ENCODE measurements at regions not wholly inside any gene's neighbourhood (a gene's known extent, or its start where the extent isn't known, plus 50 kb on each side); places are given as distances from the start of the nearest gene placed in this dataset.

DNA sequence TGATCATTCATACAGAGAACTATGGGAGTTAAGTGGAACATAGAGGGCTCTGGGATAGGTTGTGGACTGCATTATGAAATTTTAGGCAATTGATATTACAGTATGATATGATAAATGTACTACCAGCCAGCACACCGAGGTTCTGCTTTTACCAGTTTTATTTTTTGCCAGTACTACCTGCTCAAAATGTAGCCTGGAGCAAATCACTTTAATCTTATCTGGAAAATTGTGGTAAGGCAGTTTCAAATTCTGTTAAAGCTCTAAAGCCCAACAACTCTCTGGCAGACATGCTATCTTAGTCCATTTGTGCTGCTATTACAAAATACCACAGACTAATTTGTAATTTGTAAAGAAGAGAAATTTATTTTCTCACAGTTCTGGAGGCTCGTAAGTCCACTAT, 474.9 kb upstream of the CWC22 start:
- no peaks in the 10 kb centered on the region for H3K36me3 ChIP-seq
- H3K27me3 ChIP-seq: no peaks in the 10 kb centered on the region
- no peaks in the 10 kb centered on the region for H3K4me1 ChIP-seq
- no peak overlapping the region for H3K4me3 ChIP-seq
- no peak for DNase-seq
- H3K27ac ChIP-seq: no peak overlapping the region
- TF ChIP-seq, protein P1, sequence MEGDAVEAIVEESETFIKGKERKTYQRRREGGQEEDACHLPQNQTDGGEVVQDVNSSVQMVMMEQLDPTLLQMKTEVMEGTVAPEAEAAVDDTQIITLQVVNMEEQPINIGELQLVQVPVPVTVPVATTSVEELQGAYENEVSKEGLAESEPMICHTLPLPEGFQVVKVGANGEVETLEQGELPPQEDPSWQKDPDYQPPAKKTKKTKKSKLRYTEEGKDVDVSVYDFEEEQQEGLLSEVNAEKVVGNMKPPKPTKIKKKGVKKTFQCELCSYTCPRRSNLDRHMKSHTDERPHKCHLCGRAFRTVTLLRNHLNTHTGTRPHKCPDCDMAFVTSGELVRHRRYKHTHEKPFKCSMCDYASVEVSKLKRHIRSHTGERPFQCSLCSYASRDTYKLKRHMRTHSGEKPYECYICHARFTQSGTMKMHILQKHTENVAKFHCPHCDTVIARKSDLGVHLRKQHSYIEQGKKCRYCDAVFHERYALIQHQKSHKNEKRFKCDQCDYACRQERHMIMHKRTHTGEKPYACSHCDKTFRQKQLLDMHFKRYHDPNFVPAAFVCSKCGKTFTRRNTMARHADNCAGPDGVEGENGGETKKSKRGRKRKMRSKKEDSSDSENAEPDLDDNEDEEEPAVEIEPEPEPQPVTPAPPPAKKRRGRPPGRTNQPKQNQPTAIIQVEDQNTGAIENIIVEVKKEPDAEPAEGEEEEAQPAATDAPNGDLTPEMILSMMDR (IDR thresholded peaks at IDR 0.05): no peak
- no peak for TF ChIP-seq POLR2A (IDR thresholded peaks at IDR 0.05)
- no peaks in the 10 kb centered on the region for H3K9me3 ChIP-seq

DNA sequence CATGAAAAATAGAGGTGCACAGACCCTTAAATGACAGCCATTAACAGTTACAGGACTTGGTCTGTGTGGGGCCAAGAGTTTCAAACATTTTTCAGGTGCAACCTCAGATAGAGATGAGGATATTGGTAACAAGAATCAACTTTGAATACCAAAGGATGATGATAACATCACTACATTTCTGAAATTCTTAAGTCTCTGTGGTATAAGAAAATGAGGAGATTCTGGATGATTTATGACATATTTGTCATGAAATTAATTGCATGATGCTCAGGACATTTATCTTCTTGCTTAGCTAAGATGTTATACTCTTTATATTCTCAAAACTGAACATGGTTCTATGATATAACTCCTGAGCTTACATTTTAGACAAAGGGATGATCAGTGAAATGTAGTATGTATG, 471.8 kb upstream of the CWC22 start:
- Histone ChIP-seq H3K4me3 (no peak overlapping the region), H3K9me3 (no peaks in the 10 kb centered on the region), H3K27ac (no peak overlapping the region), H3K36me3 (no peaks in the 10 kb centered on the region), H3K4me1 (no peaks in the 10 kb centered on the region), H3K27me3 (no peaks in the 10 kb centered on the region)
- DNase-seq: no peak
- TF ChIP-seq, protein P1 (IDR thresholded peaks at IDR 0.05): no peak
- TF ChIP-seq POLR2A (IDR thresholded peaks at IDR 0.05): no peak

DNA sequence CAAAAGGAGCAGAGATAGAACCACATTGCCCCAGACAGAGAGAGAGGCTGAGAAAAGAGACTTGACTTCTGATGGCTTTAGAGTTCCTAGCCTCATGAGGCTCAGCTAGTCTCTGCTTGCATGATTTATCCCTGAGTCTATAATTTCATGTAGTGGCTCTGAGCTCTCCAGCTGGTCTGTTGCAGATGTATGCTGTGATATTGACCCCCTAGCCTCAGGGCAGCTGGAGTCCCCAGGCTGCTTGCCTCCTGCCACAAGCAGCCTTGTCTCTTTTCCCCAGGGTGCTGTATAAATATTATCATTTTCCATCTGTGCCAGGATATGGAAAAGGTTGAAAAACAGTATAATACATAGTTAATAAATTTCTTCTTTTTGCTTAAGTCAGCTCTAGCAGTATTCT, 467.6 kb upstream of the CWC22 start:
- no peak for DNase-seq
- no peak for TF ChIP-seq POLR2A (IDR thresholded peaks at IDR 0.05)
- TF ChIP-seq, protein P1 (IDR thresholded peaks at IDR 0.05): no peak
- Histone ChIP-seq H3K27me3 (no peaks in the 10 kb centered on the region), H3K4me3 (no peak overlapping the region), H3K9me3 (no peaks in the 10 kb centered on the region), H3K4me1 (no peaks in the 10 kb centered on the region), H3K36me3 (no peaks in the 10 kb centered on the region), H3K27ac (no peak overlapping the region)

DNA sequence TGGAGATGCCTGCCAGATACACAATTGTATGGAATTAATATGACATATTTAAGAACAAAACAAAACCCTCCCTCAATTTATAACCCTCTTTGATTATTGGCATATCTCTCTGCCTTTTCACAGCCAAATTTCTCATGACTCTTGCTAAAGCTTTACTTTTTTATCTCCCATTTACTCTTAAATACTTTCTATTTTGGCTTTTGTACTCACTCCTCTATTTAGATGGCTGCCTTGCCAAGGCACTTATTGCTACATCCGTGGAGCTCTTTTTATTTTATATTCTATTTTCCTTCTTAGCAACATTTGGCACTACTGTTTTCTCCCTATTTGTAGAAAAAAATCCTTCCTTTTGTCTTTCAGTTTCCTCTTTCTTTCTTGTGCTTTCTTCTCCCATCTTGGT, 466.4 kb upstream of the CWC22 start:
- H3K27ac ChIP-seq: no peak overlapping the region
- H3K9me3 ChIP-seq: no peaks in the 10 kb centered on the region
- no peaks in the 10 kb centered on the region for H3K27me3 ChIP-seq
- no peak for TF ChIP-seq POLR2A (IDR thresholded peaks at IDR 0.05)
- TF ChIP-seq, protein P1 (IDR thresholded peaks at IDR 0.05): no peak
- H3K4me1 ChIP-seq: no peaks in the 10 kb centered on the region
- no peak overlapping the region for H3K4me3 ChIP-seq
- no peaks in the 10 kb centered on the region for H3K36me3 ChIP-seq
- DNase-seq: no peak

DNA sequence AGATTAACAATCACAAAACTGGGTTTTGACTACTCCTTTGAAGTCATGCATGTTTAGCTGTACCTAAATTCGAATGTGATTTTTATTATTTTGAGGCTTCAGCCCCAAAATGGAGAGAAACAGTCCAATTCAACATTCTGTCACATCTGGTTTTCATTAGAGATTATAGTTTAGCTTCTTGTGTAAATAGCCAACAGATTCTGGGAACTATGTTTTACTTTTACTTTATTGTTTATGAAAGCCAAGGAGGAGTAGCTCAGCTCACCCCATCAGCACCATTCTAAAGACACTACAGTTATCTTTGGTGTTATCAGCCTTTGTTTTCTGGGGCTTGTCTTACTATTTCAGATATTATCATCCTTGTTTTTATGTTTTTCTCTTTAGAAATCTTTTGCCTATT, 465.0 kb upstream of the CWC22 start:
- TF ChIP-seq, protein P1 (IDR thresholded peaks at IDR 0.05): no peak
- no peak for TF ChIP-seq POLR2A (IDR thresholded peaks at IDR 0.05)
- H3K27me3 ChIP-seq: no peaks in the 10 kb centered on the region

DNA sequence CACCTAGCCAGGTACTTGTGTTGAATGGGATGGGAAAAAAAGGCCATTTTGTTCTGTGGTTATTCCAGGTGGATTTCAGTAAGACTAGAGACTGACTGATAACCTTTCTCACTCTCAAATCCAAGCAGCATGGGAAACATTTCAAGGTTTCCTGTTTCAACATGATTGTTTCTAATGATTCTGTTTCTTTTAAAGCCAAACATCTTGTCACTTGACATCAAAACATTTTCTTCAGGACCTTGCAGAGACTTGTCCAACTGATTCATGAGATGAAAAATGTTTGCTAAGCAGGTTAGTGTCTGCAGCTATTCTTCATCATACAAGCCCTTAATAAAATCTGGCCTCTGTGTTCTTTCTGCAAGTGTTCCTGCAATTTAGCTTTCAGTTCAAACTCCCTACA, 456.5 kb upstream of the CWC22 start:
- H3K36me3 ChIP-seq: no peaks in the 10 kb centered on the region
- no peak for DNase-seq
- no peak overlapping the region for H3K27ac ChIP-seq
- peaks cover 0 to 4% (median 0%) of the 10 kb centered on the region in 4 donors for H3K9me3 ChIP-seq
- no peaks in the 10 kb centered on the region for H3K27me3 ChIP-seq
- no peak overlapping the region for H3K4me3 ChIP-seq
- no peaks in the 10 kb centered on the region for H3K4me1 ChIP-seq
- no peak for TF ChIP-seq POLR2A (IDR thresholded peaks at IDR 0.05)
- TF ChIP-seq, protein P1 (IDR thresholded peaks at IDR 0.05): no peak

More for the DNA sequence above, 465.0 kb upstream of the CWC22 start:
- DNase-seq: no peak
- no peaks in the 10 kb centered on the region for H3K4me1 ChIP-seq
- H3K36me3 ChIP-seq: no peaks in the 10 kb centered on the region
- H3K4me3 ChIP-seq: no peak overlapping the region
- no peak overlapping the region for H3K27ac ChIP-seq
- H3K9me3 ChIP-seq: peaks cover 0 to 4% (median 0%) of the 10 kb centered on the region in 4 donors

Data from Peyer's patch (tissue), 4 donors.